Astrocyte (in vitro differentiated cells and primary cell): ENCODE measurements at regions not wholly inside any gene's neighbourhood (a gene's known extent, or its start where the extent isn't known, plus 50 kb on each side); places are given as distances from the start of the nearest gene placed in this dataset.
"Not testable (repeated sequence)": the region's sequence is repeated elsewhere in the genome, so short reads cannot be mapped to it uniquely, and the experiment has no call there.

Experiments
- EZH2 ChIP-seq: IDR thresholded peaks from 2 replicates; pipeline ENCODE4 v1.6.1; 2012; ENCODE audit warnings: mild to moderate bottlenecking, low read length, inconsistent platforms; ENCODE audit not compliant: insufficient read depth
- TF ChIP-seq, protein P1 (sequence below): IDR thresholded peaks from 2 replicates; pipeline ENCODE4 v1.5.1; 2011; ENCODE audit warnings: low read depth, mild to moderate bottlenecking, inconsistent platforms, low read length, moderate library complexity; ENCODE audit not compliant: insufficient read depth

DNA sequence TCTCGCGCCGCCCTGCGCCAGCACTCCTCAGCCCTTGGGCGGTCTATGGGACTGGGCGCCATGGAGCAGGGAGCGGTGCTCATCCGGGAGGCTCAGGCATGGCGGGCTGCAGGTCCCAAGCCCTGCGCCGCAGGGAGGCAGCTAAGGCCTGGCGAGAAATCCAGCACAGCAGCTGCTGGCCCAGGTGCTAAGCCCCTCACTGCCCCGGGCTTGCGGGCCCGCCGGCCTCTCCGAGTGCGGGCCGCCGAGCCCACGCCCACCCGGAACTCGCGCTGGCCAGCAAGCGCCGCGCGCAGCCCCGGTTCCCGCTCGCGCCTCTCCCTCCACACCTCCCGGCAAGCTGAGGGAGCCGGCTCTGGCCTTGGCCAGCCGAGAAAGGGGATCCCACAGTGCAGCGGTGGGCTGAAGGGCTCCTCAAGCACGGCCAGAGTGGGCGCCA, 1517.2 kb downstream of the GRIK2 start:
- TF ChIP-seq, protein P1, sequence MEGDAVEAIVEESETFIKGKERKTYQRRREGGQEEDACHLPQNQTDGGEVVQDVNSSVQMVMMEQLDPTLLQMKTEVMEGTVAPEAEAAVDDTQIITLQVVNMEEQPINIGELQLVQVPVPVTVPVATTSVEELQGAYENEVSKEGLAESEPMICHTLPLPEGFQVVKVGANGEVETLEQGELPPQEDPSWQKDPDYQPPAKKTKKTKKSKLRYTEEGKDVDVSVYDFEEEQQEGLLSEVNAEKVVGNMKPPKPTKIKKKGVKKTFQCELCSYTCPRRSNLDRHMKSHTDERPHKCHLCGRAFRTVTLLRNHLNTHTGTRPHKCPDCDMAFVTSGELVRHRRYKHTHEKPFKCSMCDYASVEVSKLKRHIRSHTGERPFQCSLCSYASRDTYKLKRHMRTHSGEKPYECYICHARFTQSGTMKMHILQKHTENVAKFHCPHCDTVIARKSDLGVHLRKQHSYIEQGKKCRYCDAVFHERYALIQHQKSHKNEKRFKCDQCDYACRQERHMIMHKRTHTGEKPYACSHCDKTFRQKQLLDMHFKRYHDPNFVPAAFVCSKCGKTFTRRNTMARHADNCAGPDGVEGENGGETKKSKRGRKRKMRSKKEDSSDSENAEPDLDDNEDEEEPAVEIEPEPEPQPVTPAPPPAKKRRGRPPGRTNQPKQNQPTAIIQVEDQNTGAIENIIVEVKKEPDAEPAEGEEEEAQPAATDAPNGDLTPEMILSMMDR, result not testable (repeated sequence)
- not testable (repeated sequence) for TF ChIP-seq EZH2
